H1 (cell line): ENCODE measurements at regions not wholly inside any gene's neighbourhood (a gene's known extent, or its start where the extent isn't known, plus 50 kb on each side); places are given as distances from the start of the nearest gene placed in this dataset.

Experiments used
- CTCF ChIA-PET: fragments of 300-600 bp; sonication (Branson Sonifier 250); formaldehyde crosslinking; loops from one replicate; lab custom pipeline; 2021; ENCODE audit not compliant: partially characterized antibody; lab: Charles Lee
- POLR2A ChIA-PET: fragments of 300-600 bp; sonication (Branson Sonifier 250); formaldehyde crosslinking; loops from one replicate; lab custom pipeline; 2021; ENCODE audit warnings: inconsistent platforms; ENCODE audit not compliant: partially characterized antibody; lab: Charles Lee
- DNase-seq, 2 experiments: peaks; one replicate each; pipeline versions ENCODE4 v3.0.0 to v3.0.0-alpha.2; 2010 to 2022; ENCODE audit warnings: low spot score in 2 of 2, low read depth in 1 of 2, mixed read lengths in 1 of 2
- FAIRE-seq: peaks from 2 replicates; lab custom pipeline; 2011; peaks lifted over from hg19 to GRCh38; lab: Jason Lieb, UNC
- H2AFZ ChIP-seq: 2 replicates; pipeline ENCODE4 v1.8.1; 2012; ENCODE audit warnings: low read length, inconsistent platforms
- H2AK5ac ChIP-seq: 2 replicates; pipeline ENCODE4 v1.6.1; 2013; ENCODE audit warnings: low read depth, low read length
- H2BK120ac ChIP-seq: replicated peaks from 2 replicates; pipeline ENCODE3; 2013; ENCODE audit warnings: low read depth, low read length, inconsistent platforms
- H2BK12ac ChIP-seq: 2 replicates; pipeline ENCODE4 v1.6.1; 2013; ENCODE audit warnings: low read depth, low read length
- H2BK15ac ChIP-seq: 2 replicates; pipeline ENCODE4 v1.6.1; 2013; ENCODE audit warnings: low read length
- H2BK20ac ChIP-seq: 2 replicates; pipeline ENCODE4 v1.6.1; 2013; ENCODE audit warnings: low read length
- H2BK5ac ChIP-seq: 2 replicates; pipeline ENCODE4 v1.6.1; 2013; ENCODE audit warnings: low read depth, low read length
- H3K14ac ChIP-seq: 2 replicates; pipeline ENCODE4 v1.6.1; 2013; ENCODE audit warnings: inconsistent platforms; ENCODE audit not compliant: insufficient read length
- H3K18ac ChIP-seq: 2 replicates; pipeline ENCODE4 v1.6.1; 2013; ENCODE audit warnings: low read length; ENCODE audit errors: extremely low read depth
- H3K23ac ChIP-seq: 2 replicates; pipeline ENCODE4 v1.6.1; 2013; ENCODE audit warnings: inconsistent platforms; ENCODE audit not compliant: insufficient read length
- H3K23me2 ChIP-seq: 2 replicates; pipeline ENCODE4 v1.6.1; 2013; ENCODE audit warnings: low read depth, low read length
- H3K27ac ChIP-seq: 2 replicates; pipeline ENCODE4 v1.6.1; 2011; ENCODE audit warnings: low read depth, low read length, inconsistent platforms
- H3K27me3 ChIP-seq, 4 experiments: replicated peaks in 1 of 4; 1 replicate in 1 of 4; 2 replicates in 3 of 4; pipeline versions ENCODE4 v1.6.1 to v1.8.1; 2011 to 2013; ENCODE audit warnings: low read length in 3 of 4, mild to moderate bottlenecking in 3 of 4, inconsistent platforms in 2 of 4, mixed read lengths in 2 of 4, moderate library complexity in 1 of 4; ENCODE audit not compliant: control insufficient read depth in 3 of 4, insufficient read depth in 3 of 4; ENCODE audit errors: extremely low read depth in 1 of 4
- H3K36me3 ChIP-seq, 4 experiments: 2 replicates each; pipeline versions ENCODE4 v1.6.1 to v1.8.1; 2011 to 2013; ENCODE audit warnings: mild to moderate bottlenecking in 4 of 4, low read length in 3 of 4, moderate library complexity in 2 of 4, control low read depth in 1 of 4, inconsistent platforms in 1 of 4; ENCODE audit not compliant: insufficient read depth in 4 of 4, control insufficient read depth in 2 of 4
- H3K4ac ChIP-seq: replicated peaks from 2 replicates; pipeline ENCODE3; 2013; ENCODE audit warnings: low read length, low read depth, mixed read lengths, inconsistent platforms; ENCODE audit not compliant: insufficient read length
- H3K4me1 ChIP-seq, 4 experiments: replicated peaks in 1 of 4; 1 replicate in 1 of 4; 2 replicates in 3 of 4; pipeline versions ENCODE4 v1.6.1 to v1.8.1; 2011 to 2013; ENCODE audit warnings: low read length in 3 of 4, inconsistent platforms in 2 of 4, mixed read lengths in 1 of 4; ENCODE audit not compliant: insufficient read depth in 4 of 4, control insufficient read depth in 3 of 4
- H3K4me2 ChIP-seq, 2 experiments: 2 replicates each; pipeline versions ENCODE4 v1.6.1 to v1.8.1; 2011 to 2013; ENCODE audit warnings: low read depth in 2 of 2, low read length in 2 of 2, control low read depth in 1 of 2, inconsistent platforms in 1 of 2, mild to moderate bottlenecking in 1 of 2; ENCODE audit not compliant: insufficient read depth in 1 of 2
- H3K4me3 ChIP-seq, 4 experiments: fragments of 200-600, 300-600 bp in 1 of 4; sonication (generic), shearing (Covaris generic), sonication (Bioruptor Twin) in 1 of 4; 2 replicates each; pipeline versions ENCODE4 v1.5.1 to v1.8.1; 2011 to 2016; ENCODE audit warnings: low read length in 4 of 4, low read depth in 3 of 4, control low read depth in 2 of 4, inconsistent platforms in 2 of 4, mild to moderate bottlenecking in 2 of 4, mixed read lengths in 1 of 4, moderate library complexity in 1 of 4; ENCODE audit not compliant: insufficient read depth in 2 of 4; ENCODE audit errors: extremely low read depth in 1 of 4
- H3K56ac ChIP-seq: replicated peaks from 2 replicates; pipeline ENCODE3; 2013; ENCODE audit warnings: low read depth, mild to moderate bottlenecking, mixed read lengths, low read length, inconsistent platforms; ENCODE audit not compliant: insufficient read length
- H3K79me1 ChIP-seq: 2 replicates; pipeline ENCODE4 v1.6.1; 2013; ENCODE audit warnings: low read depth, low read length, control low read depth
- H3K79me2 ChIP-seq, 2 experiments: 2 replicates each; pipeline versions ENCODE4 v1.6.1 to v1.8.1; 2012 to 2013; ENCODE audit warnings: low read length in 2 of 2, mild to moderate bottlenecking in 2 of 2, inconsistent platforms in 1 of 2; ENCODE audit not compliant: insufficient read depth in 2 of 2, control insufficient read depth in 1 of 2
- H3K9ac ChIP-seq, 4 experiments: replicated peaks in 1 of 4; 1 replicate in 1 of 4; 2 replicates in 3 of 4; pipeline versions ENCODE4 v1.6.1 to v1.8.1; 2011 to 2013; ENCODE audit warnings: low read depth in 3 of 4, low read length in 3 of 4, control low read depth in 2 of 4, mild to moderate bottlenecking in 2 of 4, moderate library complexity in 2 of 4, inconsistent platforms in 1 of 4; ENCODE audit errors: extremely low read depth in 1 of 4
- H3K9me3 ChIP-seq, 2 experiments: 2 replicates each; pipeline versions ENCODE4 v1.6.1 to v1.8.1; 2012 to 2013; ENCODE audit warnings: mild to moderate bottlenecking in 2 of 2, moderate library complexity in 2 of 2, control low read depth in 1 of 2, inconsistent platforms in 1 of 2, low read depth in 1 of 2, low read length in 1 of 2, mixed read lengths in 1 of 2; ENCODE audit not compliant: insufficient read depth in 2 of 2
- H4K20me1 ChIP-seq, 2 experiments: replicated peaks in 1 of 2; 2 replicates each; pipeline versions ENCODE3 to v1.8.1; 2011 to 2013; ENCODE audit warnings: inconsistent platforms in 2 of 2, low read length in 2 of 2, mild to moderate bottlenecking in 1 of 2; ENCODE audit not compliant: insufficient read depth in 2 of 2, control insufficient read depth in 1 of 2
- H4K5ac ChIP-seq: 2 replicates; pipeline ENCODE4 v1.6.1; 2013; ENCODE audit warnings: low read length, low read depth, mixed read lengths, inconsistent platforms; ENCODE audit not compliant: insufficient read length
- H4K8ac ChIP-seq: 2 replicates; pipeline ENCODE4 v1.8.0; 2013; ENCODE audit warnings: mild to moderate bottlenecking, moderate library complexity, low read length, inconsistent platforms; ENCODE audit not compliant: insufficient read depth; ENCODE audit errors: extremely low read depth
- H4K91ac ChIP-seq: replicated peaks from 2 replicates; pipeline ENCODE3; 2013; ENCODE audit warnings: low read length, mixed read lengths, inconsistent platforms; ENCODE audit not compliant: insufficient read length
- CHD1 ChIP-seq: IDR thresholded peaks from 2 replicates; pipeline ENCODE4 v1.6.1; 2012; ENCODE audit warnings: low read depth, low read length, improper control_type of control experiment
- FOSL1 ChIP-seq: IDR thresholded peaks from 2 replicates; pipeline ENCODE4 v1.6.1; 2011; ENCODE audit warnings: mild to moderate bottlenecking, low read depth, low read length, moderate library complexity; ENCODE audit not compliant: insufficient read depth
- KDM5A ChIP-seq: fragments of 200-600 bp; IDR thresholded peaks from 2 replicates; pipeline ENCODE4 v1.7.1; 2012; ENCODE audit warnings: mild to moderate bottlenecking, low read length, inconsistent platforms, mixed read lengths
- NANOG ChIP-seq: IDR thresholded peaks from 2 replicates; pipeline ENCODE4 v1.6.1; 2011; ENCODE audit warnings: low read length, low read depth, mild to moderate bottlenecking, inconsistent platforms; ENCODE audit not compliant: insufficient read depth, poor library complexity, severe bottlenecking
- POLR2A ChIP-seq, 2 experiments: IDR thresholded peaks; 1 replicate in 1 of 2; 2 replicates in 1 of 2; pipeline ENCODE4 v1.6.1; 2011; ENCODE audit warnings: low read depth in 2 of 2, low read length in 2 of 2, mild to moderate bottlenecking in 2 of 2; ENCODE audit errors: control extremely low read depth in 1 of 2
- whole genome bisulfite sequencing, 2 experiments: shearing (Covaris generic) in 1 of 2; methylation state at CpG; one replicate each; pipeline versions ENCODE4 v1.1.6 to v1.1.7; 2013 to 2015; ENCODE audit warnings: low lambda C conversion rate in 2 of 2, mixed read lengths in 2 of 2, inconsistent platforms in 1 of 2, low coverage in 1 of 2, missing lambda C conversion rate in 1 of 2; ENCODE audit not compliant: insufficient replicate concordance in 2 of 2, insufficient coverage in 1 of 2, insufficient read length in 1 of 2; ENCODE audit errors: extremely low coverage in 1 of 2, missing lambda C conversion rate in 1 of 2; 5-methylcytosine and 5-hydroxymethylcytosine counted together

DNA sequence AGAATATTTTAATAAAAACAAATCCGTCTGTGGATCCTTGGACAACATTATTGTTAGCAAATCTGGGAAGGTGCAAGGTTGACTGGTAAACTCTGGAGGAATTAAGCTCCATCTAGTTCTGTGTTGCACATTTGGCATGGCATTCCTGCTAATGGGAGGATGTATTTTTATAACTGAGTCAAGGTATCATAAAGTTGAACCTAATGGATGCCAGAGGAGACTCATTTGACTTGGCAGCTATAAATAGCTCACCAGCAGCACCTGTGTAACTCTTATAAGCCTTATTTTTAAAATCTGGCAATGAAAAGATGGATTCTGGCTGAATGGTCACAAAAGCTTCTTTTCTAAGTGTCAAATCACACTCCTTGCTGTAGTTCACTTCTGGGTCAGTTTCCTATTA lies 118.5 kb upstream of the ADAMTS5 start:
- no peaks in the 10 kb centered on the region for H3K27me3 ChIP-seq
- H2AK5ac ChIP-seq = no peak overlapping the region

More for the DNA sequence above, 118.5 kb upstream of the ADAMTS5 start:
- Histone ChIP-seq H3K23me2 (no peaks in the 10 kb centered on the region), H2BK20ac (no peak overlapping the region), H2BK15ac (no peak overlapping the region), H4K20me1 (no peaks in the 10 kb centered on the region), H3K27ac (no peak overlapping the region), H3K79me1 (no peaks in the 10 kb centered on the region), H3K18ac (no peak overlapping the region), H3K4ac (no peak overlapping the region), H4K5ac (no peak overlapping the region), H3K9ac (no peak overlapping the region), H2AFZ (no peak overlapping the region), H3K56ac (no peak overlapping the region), H4K91ac (no peak overlapping the region), H3K14ac (no peak overlapping the region), H3K9me3 (no peaks in the 10 kb centered on the region), H3K79me2 (no peaks in the 10 kb centered on the region), H2BK5ac (no peak overlapping the region), H3K4me2 (no peak overlapping the region), H3K36me3 (no peaks in the 10 kb centered on the region), H3K23ac (no peak overlapping the region), H3K4me3 (no peak overlapping the region), H3K4me1 (no peaks in the 10 kb centered on the region), H2BK120ac (no peak overlapping the region), H4K8ac (no peak overlapping the region), H2BK12ac (no peak overlapping the region)
- FAIRE-seq (no peak), DNase-seq (no peak)
- TF ChIP-seq POLR2A (IDR thresholded peaks at IDR 0.05; ENCODE audit: control extremely low read depth in 1 of 2, low read depth in 2 of 2, low read length in 2 of 2) (no peak), NANOG (no peak), FOSL1 (no peak), CHD1 (no peak), KDM5A (no peak)
- CTCF ChIA-PET = no interaction called here
- POLR2A ChIA-PET = no interaction called here
- 87% methylated on average over 1 of the region's 1 CpG; no CpG with 5 or more reads in 1 of the 2 experiments for WGBS, 2 experiments
